GM13977 (cell line): ENCODE measurements at regions not wholly inside any gene's neighbourhood (a gene's known extent, or its start where the extent isn't known, plus 50 kb on each side); places are given as distances from the start of the nearest gene placed in this dataset.

ENCODE experiments used
- DNase-seq: peaks from one replicate; pipeline ENCODE4 v3.0.0; 2012; ENCODE audit warnings: low spot score
- CTCF ChIP-seq: IDR thresholded peaks from 2 replicates; pipeline ENCODE4 v1.5.1; 2012; ENCODE audit warnings: mild to moderate bottlenecking, control low read depth; ENCODE audit not compliant: insufficient read depth; ENCODE audit errors: extremely low read depth, missing control alignments
- in situ Hi-C: fragments of 300-500 bp; cut with MboI; formaldehyde crosslinking; loops from one replicate; pipeline ENCODE4 v1.12.0; 2022; ENCODE audit warnings: low sequenced_read_pairs, low pct_unique_long_range_greater_than_20kb, mixed read lengths, inconsistent platforms; ENCODE audit not compliant: unreplicated experiment

DNA sequence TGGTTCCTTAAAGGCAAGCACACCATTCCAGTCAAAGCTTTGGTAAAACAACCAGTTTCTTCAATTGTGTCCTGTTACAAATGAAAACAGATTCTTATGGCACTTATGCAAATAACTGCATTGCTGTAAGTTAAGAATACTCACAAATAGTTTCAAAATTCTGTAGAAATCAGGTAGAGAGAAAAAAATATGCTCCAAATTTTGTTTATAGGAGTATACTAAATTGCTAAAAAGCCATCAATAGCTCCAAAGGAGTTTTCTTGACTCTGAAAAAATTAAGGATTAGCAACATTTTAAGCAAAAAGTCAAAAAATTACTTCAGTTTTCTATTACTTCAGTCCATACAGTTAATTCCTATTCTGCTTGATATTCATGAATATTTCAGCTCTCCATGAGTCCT, 51.3 kb upstream of the KAT6B start:
- DNase-seq = no peak
- in situ Hi-C loops = no loop called here
- no peak for TF ChIP-seq CTCF
